ENCODE measurements at regions not wholly inside any gene's neighbourhood (a gene's known extent, or its start where the extent isn't known, plus 50 kb on each side); places are given as distances from the start of the nearest gene placed in this dataset.

- TF ChIP-seq EZH2 (IDR thresholded peaks at IDR 0.05; ENCODE audit: insufficient read depth, low read length) (no peak), CTCF (IDR thresholded peaks at IDR 0.05; ENCODE audit: insufficient read depth, low read depth, low read length) (no peak)
Measured at GRCh38 chr10:3856593-3856992, 71.6 kb upstream of the KLF6 start.

GRCh38 chr10:3853547-3854303, 68.7 kb upstream of the KLF6 start:
- H3K4me2 ChIP-seq (ENCODE audit: low read length): no peak overlapping the region
- H3K9me3 ChIP-seq (ENCODE audit: insufficient read depth, low read depth, low read length): no peaks in the 10 kb centered on the region
- peak overlapping the region; percentile 97 for H3K27ac ChIP-seq (ENCODE audit: low read depth, low read length)
- FAIRE-seq (no peak), DNase-seq (ENCODE audit: low read depth) (peak; percentile 6)
- peak overlapping the region; percentile 82 for H3K9ac ChIP-seq (ENCODE audit: low read length)
- Mint-ChIP-seq H3K4me1 (ENCODE audit: low read depth, unreplicated experiment) (peaks cover 32% of the 10 kb centered on the region), H3K27ac (ENCODE audit: unreplicated experiment) (peak overlapping the region; percentile 82), H3K4me3 (ENCODE audit: unreplicated experiment) (no peak overlapping the region), H3K9me3 (ENCODE audit: unreplicated experiment) (no peaks in the 10 kb centered on the region), H3K36me3 (ENCODE audit: low read depth, unreplicated experiment) (no peaks in the 10 kb centered on the region), H3K27me3 (ENCODE audit: low read depth, unreplicated experiment) (no peaks in the 10 kb centered on the region)
- no peaks in the 10 kb centered on the region for H4K20me1 ChIP-seq (ENCODE audit: insufficient read depth, low read length)
- no peak overlapping the region for H2AFZ ChIP-seq (ENCODE audit: low read depth, low read length)
- H3K4me3 ChIP-seq (ENCODE audit: insufficient read depth, low read depth, low read length): no peak overlapping the region
- TF ChIP-seq EZH2 (IDR thresholded peaks at IDR 0.05; ENCODE audit: insufficient read depth, low read length) (no peak), CTCF (IDR thresholded peaks at IDR 0.05; ENCODE audit: insufficient read depth, low read depth, low read length) (no peak)
- H3K36me3 ChIP-seq (ENCODE audit: insufficient read depth, low read length): no peaks in the 10 kb centered on the region
- peaks cover 32% of the 10 kb centered on the region for H3K4me1 ChIP-seq (ENCODE audit: insufficient read depth, low read length)
- no peaks in the 10 kb centered on the region for H3K79me2 ChIP-seq (ENCODE audit: insufficient read depth, low read length)
- no peaks in the 10 kb centered on the region for H3K27me3 ChIP-seq (ENCODE audit: insufficient read depth, low read length)

More at GRCh38 chr10:3856593-3856992, 71.6 kb upstream of the KLF6 start:
- Histone ChIP-seq H2AFZ (ENCODE audit: low read depth, low read length) (no peak overlapping the region), H4K20me1 (ENCODE audit: insufficient read depth, low read length) (no peaks in the 10 kb centered on the region), H3K36me3 (ENCODE audit: insufficient read depth, low read length) (no peaks in the 10 kb centered on the region), H3K9ac (ENCODE audit: low read length) (no peak overlapping the region), H3K9me3 (ENCODE audit: insufficient read depth, low read depth, low read length) (no peaks in the 10 kb centered on the region), H3K79me2 (ENCODE audit: insufficient read depth, low read length) (no peaks in the 10 kb centered on the region), H3K4me2 (ENCODE audit: low read length) (no peak overlapping the region), H3K27me3 (ENCODE audit: insufficient read depth, low read length) (no peaks in the 10 kb centered on the region), H3K4me1 (ENCODE audit: insufficient read depth, low read length) (peaks cover 22% of the 10 kb centered on the region), H3K27ac (ENCODE audit: low read depth, low read length) (no peak overlapping the region), H3K4me3 (ENCODE audit: insufficient read depth, low read depth, low read length) (no peak overlapping the region)
- Mint-ChIP-seq H3K27ac (ENCODE audit: unreplicated experiment) (no peak overlapping the region), H3K9me3 (ENCODE audit: unreplicated experiment) (no peaks in the 10 kb centered on the region), H3K36me3 (ENCODE audit: low read depth, unreplicated experiment) (no peaks in the 10 kb centered on the region), H3K4me3 (ENCODE audit: unreplicated experiment) (no peak overlapping the region), H3K27me3 (ENCODE audit: low read depth, unreplicated experiment) (no peaks in the 10 kb centered on the region), H3K4me1 (ENCODE audit: low read depth, unreplicated experiment) (peaks cover 17% of the 10 kb centered on the region)
- DNase-seq (ENCODE audit: low read depth) (no peak), FAIRE-seq (no peak)

- Mint-ChIP-seq H3K36me3 (ENCODE audit: low read depth, unreplicated experiment) (no peaks in the 10 kb centered on the region), H3K4me3 (ENCODE audit: unreplicated experiment) (no peak overlapping the region), H3K9me3 (ENCODE audit: unreplicated experiment) (no peaks in the 10 kb centered on the region), H3K27ac (ENCODE audit: unreplicated experiment) (peak overlapping the region; percentile 82), H3K4me1 (ENCODE audit: low read depth, unreplicated experiment) (peaks cover 32% of the 10 kb centered on the region), H3K27me3 (ENCODE audit: low read depth, unreplicated experiment) (no peaks in the 10 kb centered on the region)
- Histone ChIP-seq H3K9me3 (ENCODE audit: insufficient read depth, low read depth, low read length) (no peaks in the 10 kb centered on the region), H4K20me1 (ENCODE audit: insufficient read depth, low read length) (no peaks in the 10 kb centered on the region), H3K79me2 (ENCODE audit: insufficient read depth, low read length) (no peaks in the 10 kb centered on the region), H3K36me3 (ENCODE audit: insufficient read depth, low read length) (no peaks in the 10 kb centered on the region), H3K4me3 (ENCODE audit: insufficient read depth, low read depth, low read length) (no peak overlapping the region), H3K4me2 (ENCODE audit: low read length) (peak overlapping the region; percentile 21), H3K9ac (ENCODE audit: low read length) (peak overlapping the region; percentile 82), H3K27ac (ENCODE audit: low read depth, low read length) (peak overlapping the region; percentile 97), H3K4me1 (ENCODE audit: insufficient read depth, low read length) (peaks cover 38% of the 10 kb centered on the region), H3K27me3 (ENCODE audit: insufficient read depth, low read length) (no peaks in the 10 kb centered on the region), H2AFZ (ENCODE audit: low read depth, low read length) (no peak overlapping the region)
- FAIRE-seq (no peak), DNase-seq (ENCODE audit: low read depth) (no peak)
- no peak for TF ChIP-seq CTCF (IDR thresholded peaks at IDR 0.05; ENCODE audit: insufficient read depth, low read depth, low read length)
Measured at GRCh38 chr10:3853016-3853415, 68.0 kb upstream of the KLF6 start.
